GM10248 (cell line): ENCODE measurements at regions not wholly inside any gene's neighbourhood (a gene's known extent, or its start where the extent isn't known, plus 50 kb on each side); places are given as distances from the start of the nearest gene placed in this dataset.

ENCODE experiments used
- CTCF ChIA-PET: fragments of 300-600 bp; sonication (Branson Sonifier 250); formaldehyde crosslinking; extraction: SDS; loops from one replicate; lab custom pipeline; 2021; ENCODE audit warnings: antibody characterized with exemption; lab: Yijun Ruan, JAX
- POLR2A ChIA-PET: fragments of 350-650 bp; sonication (Branson Sonifier 250); formaldehyde crosslinking; extraction: SDS; loops from one replicate; lab custom pipeline; 2020; ENCODE audit warnings: antibody characterized with exemption; lab: Yijun Ruan, JAX
- DNase-seq: peaks from one replicate; pipeline ENCODE4 v3.0.0; 2012; ENCODE audit errors: extremely low spot score
- TF ChIP-seq, protein P1 (sequence below): IDR thresholded peaks from 2 replicates; pipeline ENCODE4 v1.5.1; 2012; ENCODE audit warnings: mild to moderate bottlenecking, low read depth; ENCODE audit errors: extremely low read depth, missing control alignments, control extremely low read depth

DNA sequence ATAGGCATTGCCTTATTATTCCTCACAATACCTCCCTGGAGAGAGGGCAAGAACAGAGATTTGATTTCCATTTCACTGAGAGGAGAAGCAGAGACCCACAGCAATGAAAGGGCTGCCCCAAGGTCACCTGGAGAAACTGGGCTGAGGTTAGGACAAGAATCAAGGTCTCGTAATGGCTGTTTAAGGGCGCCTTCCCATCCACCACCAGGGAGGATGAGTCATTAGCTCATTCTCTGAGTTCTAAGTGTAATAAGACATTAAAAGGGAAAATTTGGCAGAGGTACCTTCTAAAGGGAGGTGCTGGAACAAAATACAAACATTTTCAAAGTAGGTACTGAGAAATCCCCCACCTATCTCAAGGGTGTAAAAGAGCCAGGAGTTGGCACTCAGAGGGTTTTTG is 52.6 kb upstream of the TCERG1 start:
- ChIA-PET POLR2A (no interaction called here), CTCF (interaction anchor here (0.8 to 3.1 kb wide), 2 partner anchors 30 to 33 kb away, joined by 3 to 9 read pairs; no protein-coding TSS in a partner anchor)
- no peak for DNase-seq
- TF ChIP-seq, protein P1, sequence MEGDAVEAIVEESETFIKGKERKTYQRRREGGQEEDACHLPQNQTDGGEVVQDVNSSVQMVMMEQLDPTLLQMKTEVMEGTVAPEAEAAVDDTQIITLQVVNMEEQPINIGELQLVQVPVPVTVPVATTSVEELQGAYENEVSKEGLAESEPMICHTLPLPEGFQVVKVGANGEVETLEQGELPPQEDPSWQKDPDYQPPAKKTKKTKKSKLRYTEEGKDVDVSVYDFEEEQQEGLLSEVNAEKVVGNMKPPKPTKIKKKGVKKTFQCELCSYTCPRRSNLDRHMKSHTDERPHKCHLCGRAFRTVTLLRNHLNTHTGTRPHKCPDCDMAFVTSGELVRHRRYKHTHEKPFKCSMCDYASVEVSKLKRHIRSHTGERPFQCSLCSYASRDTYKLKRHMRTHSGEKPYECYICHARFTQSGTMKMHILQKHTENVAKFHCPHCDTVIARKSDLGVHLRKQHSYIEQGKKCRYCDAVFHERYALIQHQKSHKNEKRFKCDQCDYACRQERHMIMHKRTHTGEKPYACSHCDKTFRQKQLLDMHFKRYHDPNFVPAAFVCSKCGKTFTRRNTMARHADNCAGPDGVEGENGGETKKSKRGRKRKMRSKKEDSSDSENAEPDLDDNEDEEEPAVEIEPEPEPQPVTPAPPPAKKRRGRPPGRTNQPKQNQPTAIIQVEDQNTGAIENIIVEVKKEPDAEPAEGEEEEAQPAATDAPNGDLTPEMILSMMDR: no peak

DNA sequence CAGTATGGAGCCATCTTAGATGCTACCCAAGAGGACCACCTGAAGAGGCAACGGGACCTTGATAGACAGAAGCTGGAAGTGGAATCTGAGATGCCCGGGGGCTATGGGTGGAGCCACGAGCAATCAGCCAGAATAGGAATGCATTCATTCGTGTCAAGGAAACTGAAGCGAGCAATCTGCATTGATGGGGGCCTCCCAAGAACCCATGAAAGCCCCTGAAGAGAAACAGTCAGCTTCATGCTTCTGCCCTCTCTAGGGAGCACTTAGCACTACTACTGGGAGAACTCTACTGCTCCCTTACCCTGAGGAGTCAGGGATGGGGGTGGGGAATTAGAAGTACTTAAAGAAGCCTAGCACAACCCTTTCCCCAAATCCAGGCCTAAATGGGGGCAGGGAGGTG is 51.9 kb upstream of the TCERG1 start:
- POLR2A ChIA-PET: no interaction called here
- no peak for DNase-seq
- CTCF ChIA-PET: interaction anchor here (1.3 to 3.1 kb wide), 2 partner anchors 9 to 33 kb away, joined by 3 to 9 read pairs; no protein-coding TSS in a partner anchor
- TF ChIP-seq, protein P1: no peak
